Smooth muscle cell of the brain vasculature (primary cell): ENCODE measurements at regions not wholly inside any gene's neighbourhood (a gene's known extent, or its start where the extent isn't known, plus 50 kb on each side); places are given as distances from the start of the nearest gene placed in this dataset.
A peak's percentile ranks its signal among the peaks of the same experiment; 100 is the strongest.
"Not testable (repeated sequence)": the region's sequence is repeated elsewhere in the genome, so short reads cannot be mapped to it uniquely, and the experiment has no call there.

Experiments
- DNase-seq: peaks from one replicate; pipeline ENCODE4 v3.0.0-alpha.2; 2012; ENCODE audit warnings: low read depth, low spot score

DNA sequence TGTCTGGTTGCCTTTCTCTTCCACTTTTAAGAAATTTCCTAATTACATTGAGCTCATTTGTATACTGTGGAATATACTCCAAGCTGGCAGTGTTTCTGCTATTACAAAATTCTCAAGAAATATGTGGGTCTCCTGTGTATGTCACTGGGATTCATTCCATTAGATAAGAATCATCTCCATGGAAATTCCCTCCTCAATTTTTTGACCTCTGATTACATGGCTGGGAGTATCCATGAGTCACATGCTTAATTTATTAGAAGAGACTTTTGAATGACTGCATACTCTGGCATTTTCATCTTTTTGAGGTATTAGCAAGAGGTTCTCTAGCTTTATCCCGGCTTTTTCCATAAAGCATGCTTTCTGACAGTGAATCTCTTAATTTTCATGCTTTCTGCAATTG is 665.5 kb upstream of the CNTNAP5 start:
- no peak for DNase-seq

GRCh38 chr2:123362671-123363440 is 662.2 kb upstream of the CNTNAP5 start:
- DNase-seq: no peak

GRCh38 chr2:123363826-123364225 is 661.3 kb upstream of the CNTNAP5 start:
- DNase-seq: no peak

GRCh38 chr2:123364243-123364896 is 660.7 kb upstream of the CNTNAP5 start:
- no peak for DNase-seq

- DNase-seq: no peak
Measured at GRCh38 chr2:123366239-123366837, 658.7 kb upstream of the CNTNAP5 start.

DNA sequence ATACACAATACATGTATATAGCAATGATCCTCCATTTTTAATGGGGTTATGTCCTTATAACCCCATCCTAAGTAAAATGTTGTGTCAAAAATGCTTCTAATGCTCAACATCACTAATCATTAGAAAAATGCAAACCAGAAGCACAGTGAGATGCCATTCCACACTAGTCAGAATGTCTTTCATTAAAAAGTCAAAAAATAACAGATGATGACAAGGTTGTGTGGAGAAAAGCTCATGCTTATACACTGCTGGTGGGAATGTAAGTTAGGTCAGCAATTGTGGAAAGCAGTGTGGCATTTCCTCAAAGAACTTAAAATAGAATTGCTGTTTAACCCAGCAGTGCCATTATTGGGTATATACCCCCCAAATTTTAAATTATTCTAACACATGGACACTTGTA is 654.9 kb upstream of the CNTNAP5 start:
- no peak for DNase-seq

GRCh38 chr2:123371535-123371934 is 653.6 kb upstream of the CNTNAP5 start:
- DNase-seq: no peak

GRCh38 chr2:123380370-123380935 is 644.6 kb upstream of the CNTNAP5 start:
- peak; percentile 26 for DNase-seq

DNA sequence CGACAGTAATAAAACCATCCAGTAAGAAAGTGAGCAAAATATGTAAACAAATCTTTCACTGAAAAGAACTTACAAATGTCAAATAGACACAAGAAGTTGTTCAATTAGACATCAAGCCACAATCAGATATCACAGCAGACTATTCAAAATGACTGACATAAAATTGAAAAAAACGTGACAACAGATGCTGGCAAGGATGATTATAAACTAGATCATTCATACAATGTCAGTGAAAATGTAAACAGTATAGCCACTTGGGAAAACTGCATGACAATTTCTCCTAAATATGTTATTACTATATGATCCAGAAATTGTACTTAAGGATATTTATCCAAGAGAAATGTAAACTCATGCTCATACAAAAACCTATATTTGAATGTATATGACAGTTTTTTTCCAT is 609.4 kb upstream of the CNTNAP5 start:
- DNase-seq: no peak

DNA sequence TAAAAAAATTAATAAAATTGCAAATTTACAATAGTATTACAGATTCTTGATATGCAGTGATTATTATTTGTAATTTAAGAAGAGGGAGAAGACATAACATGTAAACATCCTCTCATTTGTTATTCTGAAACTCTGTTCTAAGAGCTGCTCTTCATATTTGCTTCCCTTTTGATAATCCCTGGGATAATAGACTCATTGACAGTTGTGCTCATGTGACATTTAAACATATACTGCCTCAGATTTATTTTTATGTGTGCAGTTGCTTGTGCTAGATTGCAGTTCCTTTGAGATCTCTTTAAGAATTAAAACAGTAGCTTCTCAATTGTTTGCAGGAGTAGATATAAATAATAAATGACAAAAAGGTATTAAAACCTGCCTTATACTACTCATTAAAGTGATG is 605.1 kb upstream of the CNTNAP5 start:
- DNase-seq: no peak

DNA sequence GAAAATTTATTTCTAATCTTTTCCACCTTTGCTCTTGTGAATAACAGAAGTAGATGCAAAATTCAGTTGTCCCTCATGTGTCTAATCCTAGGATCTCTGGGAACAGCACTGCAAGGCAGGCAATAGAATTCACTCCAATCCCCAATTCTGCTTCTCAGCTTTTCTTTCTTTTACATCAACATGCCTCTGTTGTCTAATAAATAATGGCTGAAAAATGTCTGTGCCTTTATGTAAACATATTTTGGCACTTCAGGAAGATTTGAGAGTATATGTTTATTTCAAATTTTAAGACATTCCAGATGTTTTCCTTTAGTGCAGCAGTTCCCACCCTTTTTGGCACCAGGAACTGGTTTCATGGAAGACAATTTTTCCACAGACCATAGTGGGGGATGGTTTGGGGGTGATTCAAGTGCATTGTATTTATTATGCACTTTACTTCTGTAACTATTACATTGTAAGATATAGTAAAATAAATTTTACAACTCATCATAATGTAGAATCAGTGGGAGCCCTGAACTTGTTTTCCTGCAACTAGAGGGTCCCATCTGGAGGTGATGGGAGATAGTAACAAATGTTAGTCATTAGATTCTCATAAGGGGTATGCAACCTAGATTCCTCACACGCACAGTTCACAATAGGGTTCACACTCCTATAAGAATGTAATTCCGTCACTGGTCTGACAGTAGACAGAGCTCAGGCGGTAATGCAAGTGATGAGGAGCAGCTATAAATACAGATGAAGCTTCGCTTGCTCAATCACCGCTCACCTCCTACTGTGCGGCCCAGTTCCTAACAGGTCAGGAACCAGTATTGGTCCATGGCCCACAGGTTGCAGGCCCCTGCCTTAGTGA is 590.3 kb upstream of the CNTNAP5 start:
- DNase-seq: no peak

- DNase-seq: no peak
Measured at GRCh38 chr2:123438251-123438650, 586.8 kb upstream of the CNTNAP5 start.

GRCh38 chr2:123438675-123439074 is 586.4 kb upstream of the CNTNAP5 start:
- no peak for DNase-seq

- DNase-seq: no peak
Measured at GRCh38 chr2:123448801-123449200, 576.3 kb upstream of the CNTNAP5 start.

- DNase-seq: no peak
Measured at GRCh38 chr2:123451542-123451941, 573.5 kb upstream of the CNTNAP5 start.

- no peak for DNase-seq
Measured at GRCh38 chr2:123453046-123453700, 571.9 kb upstream of the CNTNAP5 start.

GRCh38 chr2:123453772-123454171 is 571.3 kb upstream of the CNTNAP5 start:
- no peak for DNase-seq

- DNase-seq: not testable (repeated sequence)
Measured at GRCh38 chr2:123455234-123455633, 569.9 kb upstream of the CNTNAP5 start.

- no peak for DNase-seq
Measured at GRCh38 chr2:123456416-123456815, 568.7 kb upstream of the CNTNAP5 start.

DNA sequence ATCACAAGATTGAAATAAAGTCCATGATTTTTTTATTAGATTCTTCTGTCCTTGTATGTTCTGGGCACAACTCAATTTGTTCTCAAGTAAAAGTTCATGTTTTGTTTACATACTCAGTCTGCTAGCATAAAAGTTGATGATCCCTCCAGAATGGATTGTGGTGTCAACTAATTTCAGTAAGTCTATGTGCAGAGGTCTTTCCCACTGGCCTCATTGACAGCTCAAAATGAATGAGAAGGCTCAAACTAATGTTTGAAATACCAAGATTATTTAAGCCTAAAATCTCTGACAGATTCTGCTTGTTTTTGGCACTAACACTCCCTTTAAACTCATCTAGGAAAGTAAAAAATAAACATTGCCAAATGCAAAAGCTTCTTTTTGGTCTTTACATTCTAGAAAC is 561.2 kb upstream of the CNTNAP5 start:
- DNase-seq: no peak

DNA sequence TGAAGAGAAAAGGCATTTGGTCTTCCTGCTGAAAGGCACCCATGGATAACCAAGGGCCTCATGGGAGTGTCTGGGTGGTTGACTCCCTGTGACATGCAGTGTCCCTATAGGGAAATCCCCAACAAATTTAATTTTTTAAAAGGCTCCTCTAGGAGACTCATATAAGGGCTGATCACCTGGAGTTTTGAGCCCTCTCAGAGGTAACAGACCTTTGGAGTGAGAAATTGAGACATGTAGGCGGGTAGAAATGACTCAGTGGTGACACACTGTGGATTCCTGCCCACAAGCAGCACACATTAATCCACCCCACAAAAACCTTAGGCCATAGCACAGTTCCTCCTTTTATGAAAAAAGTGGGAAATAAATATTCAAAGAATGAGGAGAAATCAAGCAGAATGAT is 557.0 kb upstream of the CNTNAP5 start:
- no peak for DNase-seq
